Activated CD8-positive, alpha-beta T cell treated with anti-CD3 and anti-CD28 coated beads for 36 hours (primary cell): ENCODE measurements at regions not wholly inside any gene's neighbourhood (a gene's known extent, or its start where the extent isn't known, plus 50 kb on each side); places are given as distances from the start of the nearest gene placed in this dataset.

Experiments used
- ATAC-seq: fragments of 200-7000 bp; cut with Tn5 transposase; one replicate; pipeline ENCODE4 v1.10.0; 2021; ENCODE audit warnings: mild to moderate bottlenecking, moderate library complexity
- CTCF ChIA-PET: fragments of 350-600 bp; sonication (Branson Sonifier 250); formaldehyde crosslinking; loops from one replicate; lab custom pipeline; 2021; ENCODE audit warnings: antibody characterized with exemption; lab: Charles Lee
- POLR2A ChIA-PET: fragments of 350-600 bp; sonication (Branson Sonifier 250); formaldehyde crosslinking; loops from one replicate; lab custom pipeline; 2021; ENCODE audit warnings: antibody characterized with exemption; lab: Charles Lee
- DNase-seq: peaks from one replicate; pipeline ENCODE4 v3.0.0-alpha.2; 2020
- H3K27ac Mint-ChIP-seq: one replicate; pipeline ENCODE4 v1.8.0; 2021; ENCODE audit warnings: mild to moderate bottlenecking, mixed read lengths
- H3K27me3 Mint-ChIP-seq: one replicate; pipeline ENCODE4 v1.8.0; 2021; ENCODE audit warnings: mixed read lengths
- H3K36me3 Mint-ChIP-seq: one replicate; pipeline ENCODE4 v1.8.0; 2021; ENCODE audit warnings: low read depth, mixed read lengths
- H3K4me1 Mint-ChIP-seq: one replicate; pipeline ENCODE4 v1.8.0; 2021; ENCODE audit warnings: low read depth, mixed read lengths
- H3K4me3 Mint-ChIP-seq: one replicate; pipeline ENCODE4 v1.8.0; 2021; ENCODE audit warnings: mild to moderate bottlenecking, moderate library complexity, mixed read lengths
- H3K9me3 Mint-ChIP-seq: one replicate; pipeline ENCODE4 v1.8.0; 2021; ENCODE audit warnings: mixed read lengths
- intact Hi-C: fragments of 100-400 bp; cut with micrococcal nuclease; formaldehyde crosslinking; loops from one replicate; pipeline ENCODE4 v1.10.0; 2022
- TF ChIP-seq, protein P1 (sequence below): fragments of 200-600 bp; IDR thresholded peaks from one replicate; pipeline ENCODE4 v1.8.0; 2022; ENCODE audit warnings: antibody characterized with exemption, mild to moderate bottlenecking

DNA sequence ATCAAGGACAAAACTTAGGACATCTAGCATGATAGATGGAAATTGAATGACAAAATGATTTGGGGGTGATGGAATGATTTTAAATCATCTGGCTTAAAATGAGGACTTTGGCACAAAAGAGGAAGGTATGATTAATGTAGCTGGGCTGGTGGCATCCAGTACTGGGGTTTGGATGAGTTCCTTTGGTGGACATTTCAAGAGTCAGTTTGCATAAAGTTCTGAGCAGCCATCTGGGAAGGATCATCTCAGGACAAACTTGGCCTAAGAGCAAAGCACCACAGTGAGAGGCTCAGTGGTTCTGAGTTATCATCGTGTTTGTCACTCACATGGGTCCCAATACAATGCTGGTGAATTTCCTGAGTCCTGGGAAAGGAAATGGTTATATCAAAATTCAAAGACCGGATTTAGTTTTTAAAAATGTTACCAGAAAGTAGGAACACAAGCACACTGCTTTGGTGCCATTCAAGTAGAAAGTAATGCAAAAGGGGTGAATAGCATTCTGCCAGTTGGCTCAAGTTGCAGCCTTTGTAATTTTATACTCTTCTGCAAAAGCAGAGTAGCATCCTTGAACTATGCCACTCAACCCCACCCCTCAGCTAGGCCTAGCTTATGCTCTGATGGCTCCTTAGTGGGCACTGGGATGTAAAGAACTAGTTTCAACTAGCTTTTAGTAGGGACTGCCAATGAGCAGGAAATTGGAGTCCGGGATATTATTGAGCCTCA, 219.0 kb downstream of the COG6 start:
- Mint-ChIP-seq H3K27me3 (no peaks in the 10 kb centered on the region), H3K4me3 (no peak overlapping the region), H3K27ac (no peak overlapping the region), H3K9me3 (no peaks in the 10 kb centered on the region), H3K4me1 (no peaks in the 10 kb centered on the region), H3K36me3 (no peaks in the 10 kb centered on the region)
- no peak for ATAC-seq
- intact Hi-C loops: no loop called here
- TF ChIP-seq, protein P1, sequence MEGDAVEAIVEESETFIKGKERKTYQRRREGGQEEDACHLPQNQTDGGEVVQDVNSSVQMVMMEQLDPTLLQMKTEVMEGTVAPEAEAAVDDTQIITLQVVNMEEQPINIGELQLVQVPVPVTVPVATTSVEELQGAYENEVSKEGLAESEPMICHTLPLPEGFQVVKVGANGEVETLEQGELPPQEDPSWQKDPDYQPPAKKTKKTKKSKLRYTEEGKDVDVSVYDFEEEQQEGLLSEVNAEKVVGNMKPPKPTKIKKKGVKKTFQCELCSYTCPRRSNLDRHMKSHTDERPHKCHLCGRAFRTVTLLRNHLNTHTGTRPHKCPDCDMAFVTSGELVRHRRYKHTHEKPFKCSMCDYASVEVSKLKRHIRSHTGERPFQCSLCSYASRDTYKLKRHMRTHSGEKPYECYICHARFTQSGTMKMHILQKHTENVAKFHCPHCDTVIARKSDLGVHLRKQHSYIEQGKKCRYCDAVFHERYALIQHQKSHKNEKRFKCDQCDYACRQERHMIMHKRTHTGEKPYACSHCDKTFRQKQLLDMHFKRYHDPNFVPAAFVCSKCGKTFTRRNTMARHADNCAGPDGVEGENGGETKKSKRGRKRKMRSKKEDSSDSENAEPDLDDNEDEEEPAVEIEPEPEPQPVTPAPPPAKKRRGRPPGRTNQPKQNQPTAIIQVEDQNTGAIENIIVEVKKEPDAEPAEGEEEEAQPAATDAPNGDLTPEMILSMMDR: no peak
- no peak for DNase-seq
- ChIA-PET CTCF (no interaction called here), POLR2A (no interaction called here)

DNA sequence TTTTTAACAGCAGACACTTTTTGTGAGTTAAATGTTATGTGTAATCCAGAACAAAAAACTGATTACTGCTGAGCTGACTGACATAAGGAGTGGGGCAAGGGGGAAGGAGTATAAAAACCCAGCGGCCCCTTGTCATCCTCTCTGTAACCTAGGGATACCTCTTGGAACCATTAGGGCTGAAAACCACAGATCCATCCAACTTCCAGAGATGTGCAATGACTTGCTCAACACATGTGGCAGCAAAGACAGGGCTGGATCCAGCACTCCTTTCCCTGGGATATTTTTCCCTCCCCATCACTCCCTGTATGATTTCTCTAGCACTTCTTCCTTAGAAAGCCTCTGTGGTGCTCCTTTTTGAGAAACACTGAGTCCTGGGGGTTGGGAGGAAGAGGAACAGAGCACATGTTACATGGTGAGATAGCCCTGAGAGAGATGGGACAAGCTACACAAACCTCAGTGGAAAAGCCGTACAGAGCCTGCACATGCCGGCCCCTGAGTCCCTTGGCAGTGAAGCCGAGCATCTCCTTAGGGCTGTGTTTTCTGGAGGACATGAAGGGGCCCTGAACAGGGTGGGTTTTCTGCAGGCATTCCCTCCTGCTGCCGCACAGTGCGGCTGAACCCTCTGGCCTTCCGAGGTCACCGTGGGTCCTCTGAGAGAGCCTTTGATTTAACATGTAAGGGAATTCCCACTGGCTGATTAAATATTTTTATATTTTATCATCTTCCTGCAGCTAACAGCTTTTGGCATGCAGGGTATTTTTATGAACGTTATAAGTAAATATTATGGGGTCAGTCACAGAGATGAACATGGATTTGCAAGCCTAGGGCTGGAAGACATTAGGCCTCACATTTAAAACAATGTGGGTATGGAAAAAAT, 219.9 kb downstream of the COG6 start:
- intact Hi-C loops: no loop called here
- CTCF ChIA-PET: no interaction called here
- ATAC-seq: no peak
- Mint-ChIP-seq H3K9me3 (no peaks in the 10 kb centered on the region), H3K36me3 (no peaks in the 10 kb centered on the region), H3K4me3 (no peak overlapping the region), H3K4me1 (no peaks in the 10 kb centered on the region), H3K27me3 (no peaks in the 10 kb centered on the region), H3K27ac (no peak overlapping the region)
- TF ChIP-seq, protein P1: no peak
- DNase-seq: no peak
- POLR2A ChIA-PET: no interaction called here

DNA sequence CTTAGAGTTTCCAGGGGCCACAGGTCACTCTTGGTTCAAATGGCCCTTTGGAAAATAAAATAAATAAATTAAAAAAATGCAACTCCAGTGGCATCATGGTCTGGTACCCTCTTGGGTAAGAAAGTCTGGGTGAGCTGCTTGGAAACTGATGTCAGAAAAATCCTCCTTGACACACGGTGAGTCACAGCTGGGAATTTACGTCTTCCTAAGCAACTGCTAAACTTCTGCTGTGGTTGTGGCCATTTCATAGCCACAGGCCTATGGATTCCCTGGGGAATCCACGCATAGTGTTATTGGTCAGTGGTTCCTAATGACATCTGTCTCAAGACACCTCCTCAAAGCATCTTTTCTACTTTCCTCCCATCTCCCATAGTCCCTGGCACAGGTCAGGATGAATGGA, 220.8 kb downstream of the COG6 start:
- H3K27ac Mint-ChIP-seq: no peak overlapping the region
- H3K36me3 Mint-ChIP-seq: no peaks in the 10 kb centered on the region
- no peak for ATAC-seq
- POLR2A ChIA-PET: no interaction called here
- CTCF ChIA-PET: no interaction called here
- intact Hi-C loops: no loop called here
- H3K9me3 Mint-ChIP-seq: no peaks in the 10 kb centered on the region
- TF ChIP-seq, protein P1: no peak
- H3K27me3 Mint-ChIP-seq: peaks cover under 1% of the 10 kb centered on the region
- no peak for DNase-seq
- no peak overlapping the region for H3K4me3 Mint-ChIP-seq
- H3K4me1 Mint-ChIP-seq: no peaks in the 10 kb centered on the region

DNA sequence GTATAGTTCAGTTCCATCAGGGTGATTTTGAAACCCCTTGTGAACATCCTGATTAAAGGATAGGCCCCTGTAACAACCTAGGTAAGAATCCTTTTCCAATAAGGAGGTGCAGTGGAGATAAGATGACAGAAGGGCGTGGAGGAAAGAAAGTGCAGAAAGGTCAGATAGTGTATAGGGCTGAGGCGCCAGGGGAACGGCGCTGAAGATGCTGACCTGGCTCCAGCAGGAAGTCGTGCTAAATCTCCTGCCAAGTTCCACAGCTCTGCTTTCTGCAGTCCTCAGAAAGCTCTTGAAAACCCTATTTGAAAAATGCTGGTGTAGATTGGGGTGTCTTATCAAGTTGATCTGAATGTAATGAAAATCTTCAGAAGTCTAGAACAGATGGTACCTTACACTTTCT, 221.7 kb downstream of the COG6 start:
- H3K4me1 Mint-ChIP-seq: no peaks in the 10 kb centered on the region
- intact Hi-C loops: no loop called here
- no peak for ATAC-seq
- POLR2A ChIA-PET: no interaction called here
- H3K27ac Mint-ChIP-seq: no peak overlapping the region
- no peak for DNase-seq
- H3K27me3 Mint-ChIP-seq: peaks cover 2% of the 10 kb centered on the region
- H3K36me3 Mint-ChIP-seq: no peaks in the 10 kb centered on the region
- H3K9me3 Mint-ChIP-seq: peaks cover 3% of the 10 kb centered on the region
- TF ChIP-seq, protein P1: no peak
- CTCF ChIA-PET: interaction anchor here (1.2 kb wide), 1 partner anchor 66 kb away, joined by 3 read pairs; no protein-coding TSS in a partner anchor
- H3K4me3 Mint-ChIP-seq: no peak overlapping the region
